ENCODE measurements at regions not wholly inside any gene's neighbourhood (a gene's known extent, or its start where the extent isn't known, plus 50 kb on each side); places are given as distances from the start of the nearest gene placed in this dataset.

DNA sequence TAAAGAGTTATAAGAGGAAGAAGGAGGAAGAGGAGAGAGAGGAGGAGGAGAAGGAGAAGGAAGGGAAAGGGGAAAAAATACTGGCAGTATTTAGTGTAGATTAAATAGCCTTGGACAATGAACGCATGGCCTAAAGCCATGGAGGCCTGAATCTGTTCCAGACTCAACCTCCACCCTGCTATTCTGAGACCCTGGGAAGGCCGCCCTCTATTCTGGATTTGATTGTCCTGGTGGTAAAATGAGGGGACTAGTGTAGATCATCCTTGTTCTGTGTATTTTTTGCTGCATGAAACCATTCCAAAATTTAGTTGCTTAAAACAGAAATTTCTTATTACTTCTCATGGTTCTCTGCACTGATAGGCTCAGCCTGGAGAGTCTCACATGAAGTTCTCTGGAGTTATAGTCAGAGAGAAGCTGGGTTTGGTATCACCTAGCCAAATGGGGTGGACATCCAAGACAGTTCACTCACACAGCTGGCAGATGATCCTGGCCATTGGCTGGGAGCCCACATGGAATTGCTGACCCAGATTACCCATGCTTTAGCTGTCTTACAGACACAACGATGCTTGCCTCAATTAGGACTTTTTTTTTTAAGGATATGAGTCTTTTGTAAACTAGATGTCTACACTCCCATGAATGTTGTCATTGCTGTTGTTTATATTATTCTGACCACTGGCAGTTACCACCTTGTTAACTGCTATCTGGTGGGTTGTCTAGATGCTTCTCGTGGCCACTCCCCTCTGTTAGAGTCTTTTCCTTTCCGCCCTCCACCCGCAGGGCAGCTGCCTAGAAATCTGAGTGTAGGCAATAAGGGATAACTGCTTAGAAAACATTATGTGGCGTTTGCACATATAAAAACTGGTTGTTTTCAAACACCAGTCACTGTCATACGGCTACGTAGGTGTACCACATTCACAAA lies 149.9 kb downstream of the SST start (continued):
- TF ChIP-seq, protein P1, sequence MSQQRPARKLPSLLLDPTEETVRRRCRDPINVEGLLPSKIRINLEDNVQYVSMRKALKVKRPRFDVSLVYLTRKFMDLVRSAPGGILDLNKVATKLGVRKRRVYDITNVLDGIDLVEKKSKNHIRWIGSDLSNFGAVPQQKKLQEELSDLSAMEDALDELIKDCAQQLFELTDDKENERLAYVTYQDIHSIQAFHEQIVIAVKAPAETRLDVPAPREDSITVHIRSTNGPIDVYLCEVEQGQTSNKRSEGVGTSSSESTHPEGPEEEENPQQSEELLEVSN (IDR thresholded peaks at IDR 0.05): no peak

Data from H1 (cell line).